ENCODE measurements at regions not wholly inside any gene's neighbourhood (a gene's known extent, or its start where the extent isn't known, plus 50 kb on each side); places are given as distances from the start of the nearest gene placed in this dataset.

- Histone ChIP-seq H3K4me1 (ENCODE audit: insufficient read depth) (no peaks in the 10 kb centered on the region), H3F3A (replicated peaks; ENCODE audit: low read depth) (no peaks in the 10 kb centered on the region), H3K4me3 (no peak overlapping the region), H3K4me2 (no peak overlapping the region), H3K36me3 (ENCODE audit: insufficient read depth) (no peaks in the 10 kb centered on the region), H2AFZ (no peak overlapping the region), H4K20me1 (replicated peaks; ENCODE audit: insufficient read depth) (no peaks in the 10 kb centered on the region), H3K79me2 (replicated peaks; ENCODE audit: insufficient read depth) (no peaks in the 10 kb centered on the region), H3K9me2 (ENCODE audit: insufficient read depth) (no peaks in the 10 kb centered on the region), H3K27me3 (ENCODE audit: insufficient read depth) (no peaks in the 10 kb centered on the region), H3K27ac (ENCODE audit: low read depth) (no peak overlapping the region)
- peaks cover 21% of the 10 kb centered on the region for H3K9me3 Mint-ChIP-seq
- H3K36me3 Mint-ChIP-seq (ENCODE audit: low read depth) = peaks cover 22% of the 10 kb centered on the region; the same call in 2 of the 3 replicates
- no peaks in the 10 kb centered on the region; the same call in 2 of the 3 replicates for H3K4me1 Mint-ChIP-seq
- TF ChIP-seq ETS1 (IDR thresholded peaks at IDR 0.05) = no peak
- TF ChIP-seq POLR2AphosphoS5 (IDR thresholded peaks at IDR 0.05; ENCODE audit: low read depth) = no peak
- TF ChIP-seq STAT1 (IDR thresholded peaks at IDR 0.05; ENCODE audit: unreplicated experiment) = no peak
- TF ChIP-seq ZNF331 (CRISPR knock-in tag; IDR thresholded peaks at IDR 0.05; ENCODE audit: low read depth) = no peak
- TF ChIP-seq NANOG (IDR thresholded peaks at IDR 0.05; ENCODE audit: borderline replicate concordance) = no peak
- TF ChIP-seq REST (IDR thresholded peaks at IDR 0.05; ENCODE audit: unreplicated experiment) = no peak
- TF ChIP-seq ZNF114 (CRISPR knock-in tag; IDR thresholded peaks at IDR 0.05) = no peak
- no peak for TF ChIP-seq JUNB (IDR thresholded peaks at IDR 0.05; ENCODE audit: unreplicated experiment)
- no peak for TF ChIP-seq CREB1 (CRISPR knock-in tag; IDR thresholded peaks at IDR 0.05; ENCODE audit: low read depth)
- no peak for TF ChIP-seq EZH2phosphoT487 (IDR thresholded peaks at IDR 0.05; ENCODE audit: unreplicated experiment)
- no peak for TF ChIP-seq CTCF (conservative IDR thresholded peaks at IDR 0.05; ENCODE audit: low read depth in 2 of 2)
- no peak for TF ChIP-seq EZH2 (IDR thresholded peaks at IDR 0.05; ENCODE audit: low read depth, unreplicated experiment)
- no peak overlapping the region for H3K27ac Mint-ChIP-seq
- peaks cover 6% of the 10 kb centered on the region for H3K27me3 Mint-ChIP-seq (ENCODE audit: insufficient read depth, low read depth, poor library complexity)
- no peak overlapping the region for H3K4me3 Mint-ChIP-seq
- ATAC-seq (no peak), DNase-seq (ENCODE audit: low spot score) (no peak)
Observed at GRCh38 chrX:9258421-9259104, 206.3 kb upstream of the TBL1X start.

All from GM23338 (cell line).